Esophagus muscularis mucosa (tissue), 4 donors: ENCODE measurements at regions not wholly inside any gene's neighbourhood (a gene's known extent, or its start where the extent isn't known, plus 50 kb on each side); places are given as distances from the start of the nearest gene placed in this dataset.

Source experiments
- DNase-seq: peaks from one replicate; pipeline ENCODE4 v3.0.0-alpha.2; 2017; ENCODE audit errors: extremely low spot score
- H3K27ac ChIP-seq, 4 donors: fragments of 200-600 bp; sonication (generic); replicated peaks in 1 of 4; 1 replicate in 3 of 4; 2 replicates in 1 of 4; pipeline ENCODE4 v1.5.1; 2016 to 2019; ENCODE audit warnings: mild to moderate bottlenecking in 1 of 4
- H3K27me3 ChIP-seq, 4 donors: fragments of 200-600 bp; sonication (generic); one replicate each; pipeline versions ENCODE4 v1.5.1 to v1.6.0; 2016 to 2019
- H3K36me3 ChIP-seq, 4 donors: fragments of 200-600 bp; sonication (generic); one replicate each; pipeline ENCODE4 v1.5.1; 2016 to 2019
- H3K4me1 ChIP-seq, 4 donors: fragments of 200-600 bp; sonication (generic); one replicate each; pipeline ENCODE4 v1.5.1; 2016 to 2019
- H3K4me3 ChIP-seq, 4 donors: fragments of 200-600 bp; sonication (generic); 1 replicate in 2 of 4; 2 replicates in 2 of 4; pipeline ENCODE4 v1.5.1; 2016 to 2019; ENCODE audit warnings: mild to moderate bottlenecking in 4 of 4, moderate library complexity in 1 of 4
- H3K9me3 ChIP-seq, 4 donors: fragments of 200-600 bp; sonication (generic); 1 replicate in 3 of 4; 2 replicates in 1 of 4; pipeline ENCODE4 v1.5.1; 2016 to 2019
- EP300 ChIP-seq: sonication (generic); formaldehyde crosslinking; IDR thresholded peaks from one replicate; pipeline ENCODE4 v1.6.1; 2017; ENCODE audit warnings: antibody characterized with exemption
- POLR2A ChIP-seq: fragments of 450-650 bp; IDR thresholded peaks from one replicate; pipeline ENCODE4 v1.6.1; 2017; ENCODE audit warnings: antibody characterized with exemption, moderate library complexity, mild to moderate bottlenecking, low read depth
- POLR2AphosphoS5 ChIP-seq, 2 donors: sonication (generic); formaldehyde crosslinking; IDR thresholded peaks; one replicate each; pipeline ENCODE4 v1.6.1; 2017; ENCODE audit warnings: antibody characterized with exemption in 2 of 2
- WGBS: methylation state at CpG from one replicate; pipeline ENCODE4 v1.1.5; 2018; 5-methylcytosine and 5-hydroxymethylcytosine counted together
- intact Hi-C: fragments of 100-400 bp; cut with DNase I; formaldehyde crosslinking; loops from one replicate; pipeline ENCODE4 v1.15.1; 2023
- TF ChIP-seq, protein P1 (sequence below), 3 experiments: fragments of 200-600 bp in 2 of 3; fragments of 450-650 bp in 1 of 3; sonication (generic) in 2 of 3; IDR thresholded peaks; one replicate each; pipeline ENCODE4 v1.5.1; 2017 to 2019; ENCODE audit warnings: antibody characterized with exemption in 3 of 3, mild to moderate bottlenecking in 2 of 3, moderate library complexity in 1 of 3

DNA sequence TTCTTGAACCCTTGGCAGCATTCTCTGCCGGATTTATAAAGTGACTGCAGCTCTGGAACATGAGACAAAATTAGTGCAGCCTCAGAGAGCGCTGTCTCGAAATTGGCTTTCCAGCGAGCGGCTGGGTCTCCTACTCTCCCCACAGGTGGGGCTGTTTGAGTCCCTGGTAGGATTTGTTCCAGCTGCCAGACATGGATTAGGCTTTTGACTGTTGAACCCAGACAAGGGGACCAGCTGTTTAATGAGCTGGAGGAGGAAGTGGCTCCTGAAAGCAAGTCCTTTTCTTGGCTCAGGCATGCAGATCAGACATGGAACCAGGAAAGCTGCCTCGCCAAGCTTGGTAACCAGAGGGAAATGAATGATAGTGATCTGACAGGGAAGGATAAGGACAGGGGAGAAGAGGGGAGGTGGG, 69.6 kb downstream of the UBIAD1 start:
- Histone ChIP-seq H3K36me3 (no peaks in the 10 kb centered on the region), H3K4me1 (peaks cover 0 to 15% (median 7%) of the 10 kb centered on the region in 4 donors), H3K27ac (no peak overlapping the region), H3K4me3 (no peak overlapping the region), H3K27me3 (peaks cover 0 to 96% (median 6%) of the 10 kb centered on the region in 4 donors), H3K9me3 (no peaks in the 10 kb centered on the region)
- no peak for TF ChIP-seq POLR2AphosphoS5 (IDR thresholded peaks at IDR 0.05)
- TF ChIP-seq POLR2A: no peak
- TF ChIP-seq EP300: no peak
- TF ChIP-seq, protein P1, sequence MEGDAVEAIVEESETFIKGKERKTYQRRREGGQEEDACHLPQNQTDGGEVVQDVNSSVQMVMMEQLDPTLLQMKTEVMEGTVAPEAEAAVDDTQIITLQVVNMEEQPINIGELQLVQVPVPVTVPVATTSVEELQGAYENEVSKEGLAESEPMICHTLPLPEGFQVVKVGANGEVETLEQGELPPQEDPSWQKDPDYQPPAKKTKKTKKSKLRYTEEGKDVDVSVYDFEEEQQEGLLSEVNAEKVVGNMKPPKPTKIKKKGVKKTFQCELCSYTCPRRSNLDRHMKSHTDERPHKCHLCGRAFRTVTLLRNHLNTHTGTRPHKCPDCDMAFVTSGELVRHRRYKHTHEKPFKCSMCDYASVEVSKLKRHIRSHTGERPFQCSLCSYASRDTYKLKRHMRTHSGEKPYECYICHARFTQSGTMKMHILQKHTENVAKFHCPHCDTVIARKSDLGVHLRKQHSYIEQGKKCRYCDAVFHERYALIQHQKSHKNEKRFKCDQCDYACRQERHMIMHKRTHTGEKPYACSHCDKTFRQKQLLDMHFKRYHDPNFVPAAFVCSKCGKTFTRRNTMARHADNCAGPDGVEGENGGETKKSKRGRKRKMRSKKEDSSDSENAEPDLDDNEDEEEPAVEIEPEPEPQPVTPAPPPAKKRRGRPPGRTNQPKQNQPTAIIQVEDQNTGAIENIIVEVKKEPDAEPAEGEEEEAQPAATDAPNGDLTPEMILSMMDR (IDR thresholded peaks at IDR 0.05): no peak
- 45% methylated on average over 5 of the region's 6 CpGs for WGBS
- intact Hi-C loops: no loop called here
- DNase-seq: no peak

DNA sequence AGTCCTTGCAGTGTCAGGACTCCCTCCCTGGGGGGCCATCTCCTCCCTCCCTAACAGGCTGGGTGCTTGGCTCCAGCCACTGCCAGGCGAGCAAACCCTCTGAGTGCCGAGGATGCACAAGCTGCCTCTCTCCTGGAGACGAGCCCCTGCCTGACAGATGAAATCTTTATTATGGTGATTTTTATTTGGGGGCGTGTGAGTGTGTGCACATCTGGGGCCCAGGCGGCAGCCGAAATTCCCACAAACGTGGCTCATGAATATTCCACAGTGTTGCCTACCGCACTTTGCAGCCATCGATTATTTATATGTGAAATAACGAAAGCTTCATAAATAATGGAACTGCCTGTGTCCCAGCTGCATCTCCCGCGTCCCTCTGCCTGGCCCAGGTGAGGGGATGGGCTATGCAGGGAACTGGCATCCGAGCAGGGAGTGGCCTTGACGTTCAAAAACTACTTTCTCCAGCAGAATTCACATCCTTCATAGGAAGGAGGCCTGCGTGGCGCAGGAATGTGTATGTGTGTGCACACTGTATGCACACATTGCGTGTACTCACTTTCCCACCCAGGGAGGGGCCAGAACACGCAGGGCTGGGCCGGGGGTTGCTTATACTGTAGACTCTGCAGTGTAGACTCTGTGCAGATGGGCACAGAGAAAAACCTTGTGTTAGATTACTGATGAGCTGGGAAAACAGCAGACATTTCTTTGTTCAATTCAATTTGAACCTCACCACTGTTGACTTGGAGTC, 73.1 kb downstream of the UBIAD1 start:
- Histone ChIP-seq H3K27me3 (peaks cover 0 to 82% (median 0%) of the 10 kb centered on the region in 4 donors), H3K4me3 (no peak overlapping the region), H3K36me3 (no peaks in the 10 kb centered on the region), H3K27ac (no peak overlapping the region), H3K9me3 (peaks cover 0 to 11% (median 0%) of the 10 kb centered on the region in 4 donors), H3K4me1 (no peaks in the 10 kb centered on the region)
- intact Hi-C loops: no loop called here
- DNase-seq: no peak
- 63% methylated on average over 17 of the region's 19 CpGs for WGBS
- TF ChIP-seq POLR2A (no peak), POLR2AphosphoS5 (IDR thresholded peaks at IDR 0.05) (no peak), EP300 (no peak)
- TF ChIP-seq, protein P1 (IDR thresholded peaks at IDR 0.05): no peak

DNA sequence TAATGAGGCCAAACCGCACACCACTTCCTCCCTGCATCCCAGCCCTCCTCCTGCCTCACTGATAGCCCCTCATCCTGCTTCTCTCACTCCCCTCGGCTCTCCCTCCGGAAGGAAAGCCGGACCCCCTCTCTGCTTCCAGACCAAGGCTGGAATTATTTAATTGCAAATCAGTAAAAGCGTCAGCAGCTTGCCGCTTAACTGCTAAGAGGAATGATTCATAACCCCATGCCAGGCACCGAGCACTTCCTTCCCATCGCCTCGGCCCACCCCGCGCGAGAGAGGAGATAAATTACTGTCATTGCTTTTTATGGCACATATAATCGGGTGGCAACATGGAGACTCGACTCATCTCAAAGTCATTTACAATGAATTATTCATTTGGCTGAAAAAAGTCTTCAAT, 77.3 kb downstream of the UBIAD1 start:
- no peak overlapping the region for H3K27ac ChIP-seq
- H3K36me3 ChIP-seq: no peaks in the 10 kb centered on the region
- TF ChIP-seq EP300: no peak
- TF ChIP-seq POLR2AphosphoS5 (IDR thresholded peaks at IDR 0.05): no peak
- TF ChIP-seq POLR2A: no peak
- TF ChIP-seq, protein P1 (IDR thresholded peaks at IDR 0.05): no peak
- H3K4me1 ChIP-seq: no peaks in the 10 kb centered on the region
- peaks cover 0 to 65% (median 2%) of the 10 kb centered on the region in 4 donors for H3K27me3 ChIP-seq
- no peak overlapping the region for H3K4me3 ChIP-seq
- H3K9me3 ChIP-seq: peaks cover 0 to 14% (median 0%) of the 10 kb centered on the region in 4 donors
- no peak for DNase-seq
- WGBS: 57% methylated on average over 14 of the region's 14 CpGs
- intact Hi-C loops: no loop called here

DNA sequence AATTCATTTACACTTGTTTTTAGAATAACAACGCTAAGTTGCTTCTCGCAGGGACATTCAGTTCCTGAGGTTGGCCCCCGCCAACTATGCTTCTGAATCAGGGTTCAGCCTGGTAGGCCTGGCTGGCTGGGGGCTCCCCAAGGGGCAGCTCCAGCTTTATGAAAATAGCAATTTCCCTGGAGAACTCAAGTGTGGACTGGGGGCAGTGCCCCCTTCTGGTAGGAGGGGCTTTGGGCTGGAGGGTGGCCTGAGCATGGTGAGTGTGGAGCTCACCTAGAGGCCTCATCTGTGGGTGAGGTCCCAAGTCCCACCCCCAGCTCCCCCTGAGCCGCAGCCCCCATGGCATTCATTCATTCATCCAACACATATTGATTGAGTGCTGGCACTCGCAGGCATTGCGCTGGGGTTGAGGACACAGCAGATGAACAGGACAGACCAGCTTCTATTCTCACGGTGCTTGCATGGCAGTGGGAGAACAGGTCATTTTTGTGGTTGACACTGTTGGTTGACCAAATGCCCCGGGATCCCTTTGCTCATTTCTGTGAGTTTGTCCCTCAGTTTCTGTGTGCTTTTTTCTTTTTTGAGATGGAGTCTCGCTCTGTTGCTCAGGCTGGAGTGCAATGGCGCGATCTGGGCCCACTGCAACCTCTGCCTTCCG, 79.2 kb downstream of the UBIAD1 start:
- TF ChIP-seq POLR2AphosphoS5 (IDR thresholded peaks at IDR 0.05) (no peak), POLR2A (no peak), EP300 (no peak)
- TF ChIP-seq, protein P1 (IDR thresholded peaks at IDR 0.05): no peak
- H3K9me3 ChIP-seq: peaks cover 0 to 14% (median 0%) of the 10 kb centered on the region in 4 donors

More for the DNA sequence above, 79.2 kb downstream of the UBIAD1 start:
- no peaks in the 10 kb centered on the region for H3K4me1 ChIP-seq
- H3K4me3 ChIP-seq: no peak overlapping the region
- WGBS: 92% methylated on average over 11 of the region's 12 CpGs
- no peak overlapping the region for H3K27ac ChIP-seq
- intact Hi-C loops: no loop called here
- H3K36me3 ChIP-seq: no peaks in the 10 kb centered on the region
- peaks cover 0 to 65% (median 11%) of the 10 kb centered on the region in 4 donors for H3K27me3 ChIP-seq
- DNase-seq: no peak
